ENCODE measurements at regions not wholly inside any gene's neighbourhood (a gene's known extent, or its start where the extent isn't known, plus 50 kb on each side); places are given as distances from the start of the nearest gene placed in this dataset.

DNA sequence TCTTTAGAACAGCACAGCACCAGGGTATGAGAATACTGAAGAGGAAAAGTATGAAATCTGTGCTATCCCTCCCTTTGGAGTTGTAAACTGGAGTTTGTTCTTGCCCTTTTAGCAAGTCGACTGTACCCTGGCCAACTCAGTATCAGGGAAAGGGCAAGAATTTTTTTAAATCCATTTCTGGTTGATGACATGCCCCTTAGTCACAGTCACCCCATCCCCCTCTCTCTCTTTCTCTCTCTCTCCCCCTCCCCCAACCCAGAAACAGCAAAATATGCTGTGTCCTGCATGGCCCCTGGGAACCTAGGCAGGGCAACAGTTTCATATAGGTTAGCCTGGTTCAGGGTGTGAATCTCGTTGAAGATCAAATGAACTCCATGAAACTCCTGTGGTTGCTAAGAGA is 177.7 kb upstream of the ADO start:
- H3K27ac ChIP-seq = no peak overlapping the region
- no peaks in the 10 kb centered on the region for H3K27me3 ChIP-seq
- H3K4me3 ChIP-seq = no peak overlapping the region
- H3K4me1 ChIP-seq = no peaks in the 10 kb centered on the region
- 30% methylated on average over 2 of the region's 2 CpGs for WGBS (ENCODE audit: insufficient coverage, low coverage, low lambda C conversion rate, missing lambda C conversion rate)
- H3K9me3 ChIP-seq = no peaks in the 10 kb centered on the region
- TF ChIP-seq, protein P1, sequence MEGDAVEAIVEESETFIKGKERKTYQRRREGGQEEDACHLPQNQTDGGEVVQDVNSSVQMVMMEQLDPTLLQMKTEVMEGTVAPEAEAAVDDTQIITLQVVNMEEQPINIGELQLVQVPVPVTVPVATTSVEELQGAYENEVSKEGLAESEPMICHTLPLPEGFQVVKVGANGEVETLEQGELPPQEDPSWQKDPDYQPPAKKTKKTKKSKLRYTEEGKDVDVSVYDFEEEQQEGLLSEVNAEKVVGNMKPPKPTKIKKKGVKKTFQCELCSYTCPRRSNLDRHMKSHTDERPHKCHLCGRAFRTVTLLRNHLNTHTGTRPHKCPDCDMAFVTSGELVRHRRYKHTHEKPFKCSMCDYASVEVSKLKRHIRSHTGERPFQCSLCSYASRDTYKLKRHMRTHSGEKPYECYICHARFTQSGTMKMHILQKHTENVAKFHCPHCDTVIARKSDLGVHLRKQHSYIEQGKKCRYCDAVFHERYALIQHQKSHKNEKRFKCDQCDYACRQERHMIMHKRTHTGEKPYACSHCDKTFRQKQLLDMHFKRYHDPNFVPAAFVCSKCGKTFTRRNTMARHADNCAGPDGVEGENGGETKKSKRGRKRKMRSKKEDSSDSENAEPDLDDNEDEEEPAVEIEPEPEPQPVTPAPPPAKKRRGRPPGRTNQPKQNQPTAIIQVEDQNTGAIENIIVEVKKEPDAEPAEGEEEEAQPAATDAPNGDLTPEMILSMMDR (IDR thresholded peaks at IDR 0.05) = no peak
- TF ChIP-seq POLR2A (IDR thresholded peaks at IDR 0.05) = no peak
- ATAC-seq = no peak
- H3K36me3 ChIP-seq = no peaks in the 10 kb centered on the region
- DNase-seq = no peak
- intact Hi-C loops (cut with DNase I) = no loop called here

DNA sequence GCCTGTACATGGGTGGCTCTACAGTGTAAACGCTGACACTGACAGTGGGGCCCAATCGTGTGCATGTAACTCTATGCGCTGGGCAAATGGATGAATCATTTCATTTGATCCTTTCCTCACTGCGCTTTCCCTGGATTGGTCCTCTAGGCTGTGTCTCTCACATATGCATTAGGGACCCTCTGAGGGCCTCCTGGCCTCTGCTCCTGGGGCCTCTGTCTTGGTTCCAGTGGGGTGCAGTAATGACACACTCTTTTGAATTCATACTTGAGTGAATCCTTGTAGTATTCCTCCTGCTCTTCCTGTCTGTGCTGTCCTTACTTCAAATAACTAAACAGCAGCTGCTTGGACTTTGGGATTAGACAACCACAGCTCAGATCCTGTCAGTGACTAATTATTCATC is 176.5 kb upstream of the ADO start:
- Histone ChIP-seq H3K36me3 (no peaks in the 10 kb centered on the region), H3K4me3 (no peak overlapping the region), H3K9me3 (no peaks in the 10 kb centered on the region), H3K4me1 (no peaks in the 10 kb centered on the region), H3K27ac (no peak overlapping the region), H3K27me3 (no peaks in the 10 kb centered on the region)
- DNase-seq (no peak), ATAC-seq (no peak)
- TF ChIP-seq, protein P1 (IDR thresholded peaks at IDR 0.05) = no peak
- TF ChIP-seq POLR2A (IDR thresholded peaks at IDR 0.05) = no peak
- WGBS (ENCODE audit: insufficient coverage, low coverage, low lambda C conversion rate, missing lambda C conversion rate) = 86% methylated on average over 4 of the region's 4 CpGs
- intact Hi-C loops (cut with DNase I) = no loop called here

DNA sequence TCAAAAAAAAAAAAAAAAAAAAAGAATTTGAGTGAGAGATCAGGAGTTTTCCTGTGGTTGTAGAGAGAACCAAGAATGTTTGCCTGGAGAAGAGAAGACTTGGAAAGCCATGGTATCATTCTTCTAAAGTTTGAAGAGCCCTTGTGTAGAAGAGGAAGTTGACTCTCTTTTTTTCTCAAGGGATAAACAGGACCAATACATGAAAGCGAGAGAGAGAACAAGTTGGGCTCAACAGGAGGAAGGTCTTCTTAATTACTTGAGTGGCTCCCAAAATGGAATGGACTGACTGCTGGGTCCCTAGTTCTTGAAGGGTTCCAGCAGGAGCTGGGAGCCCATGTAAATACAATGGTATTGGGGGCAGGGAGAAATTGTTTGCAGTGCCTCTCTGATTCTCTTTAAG is 173.3 kb upstream of the ADO start:
- no CpG with 5 or more reads among the region's 1 CpG for WGBS (ENCODE audit: insufficient coverage, low coverage, low lambda C conversion rate, missing lambda C conversion rate)
- DNase-seq (no peak), ATAC-seq (no peak)
- Histone ChIP-seq H3K27ac (no peak overlapping the region), H3K27me3 (no peaks in the 10 kb centered on the region), H3K9me3 (no peaks in the 10 kb centered on the region), H3K4me3 (no peak overlapping the region), H3K36me3 (no peaks in the 10 kb centered on the region), H3K4me1 (no peaks in the 10 kb centered on the region)
- intact Hi-C loops (cut with DNase I) = no loop called here
- TF ChIP-seq, protein P1 (IDR thresholded peaks at IDR 0.05) = no peak
- TF ChIP-seq POLR2A (IDR thresholded peaks at IDR 0.05) = no peak

DNA sequence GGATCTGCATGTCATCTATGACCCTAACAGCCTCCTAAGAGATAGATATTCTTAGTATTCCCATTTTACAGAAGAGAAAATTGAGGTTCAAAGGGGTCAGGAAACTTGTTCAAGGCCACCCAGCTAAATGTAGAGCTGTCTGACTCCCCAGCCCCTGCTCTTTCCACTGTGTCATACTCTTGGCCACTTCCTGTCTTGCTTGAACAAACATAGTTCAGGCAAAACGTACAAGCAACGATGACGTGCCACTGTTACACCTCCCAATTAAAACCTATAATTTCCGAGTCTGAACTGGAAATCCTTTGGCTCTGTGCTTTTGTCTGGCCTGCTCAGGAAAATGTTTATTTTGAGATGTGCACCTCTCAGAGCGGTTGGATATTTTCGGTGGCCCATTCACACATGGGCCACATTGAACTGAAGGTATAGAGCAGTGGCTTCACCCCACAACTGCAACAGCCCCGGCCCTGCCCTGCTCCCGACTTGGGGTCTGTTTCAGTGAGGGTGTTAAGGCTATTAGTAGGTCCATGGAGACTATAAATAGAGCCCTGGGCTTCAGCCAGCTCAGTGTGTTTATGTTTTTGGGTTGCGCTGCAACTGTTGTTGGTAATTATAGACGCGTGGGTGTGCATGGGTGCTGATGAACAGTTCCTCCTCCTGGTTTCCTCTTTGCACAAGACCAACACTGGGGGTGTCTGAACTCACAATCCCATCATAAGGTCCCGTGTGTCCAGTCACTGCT is 172.3 kb upstream of the ADO start:
- no peaks in the 10 kb centered on the region for H3K36me3 ChIP-seq
- H3K4me3 ChIP-seq = no peak overlapping the region
- H3K4me1 ChIP-seq = no peaks in the 10 kb centered on the region
- TF ChIP-seq, protein P1 (IDR thresholded peaks at IDR 0.05) = no peak
- no peak for TF ChIP-seq POLR2A (IDR thresholded peaks at IDR 0.05)
- no peak for DNase-seq
- no peaks in the 10 kb centered on the region for H3K27me3 ChIP-seq
- H3K27ac ChIP-seq = no peak overlapping the region
- intact Hi-C loops (cut with DNase I) = no loop called here
- WGBS (ENCODE audit: insufficient coverage, low coverage, low lambda C conversion rate, missing lambda C conversion rate) = 38% methylated on average over 9 of the region's 12 CpGs
- no peaks in the 10 kb centered on the region for H3K9me3 ChIP-seq
- ATAC-seq = peak; percentile 56 to 74 (median 67)

Measured in right lobe of liver (tissue), 6 donors.